LNCAP (cell line): ENCODE measurements at regions not wholly inside any gene's neighbourhood (a gene's known extent, or its start where the extent isn't known, plus 50 kb on each side); places are given as distances from the start of the nearest gene placed in this dataset.

Source experiments
- TF ChIP-seq, protein P1 (sequence below): fragments of 450-650 bp; IDR thresholded peaks from 2 replicates; pipeline ENCODE4 v1.5.1; 2017; ENCODE audit warnings: mild to moderate bottlenecking

DNA sequence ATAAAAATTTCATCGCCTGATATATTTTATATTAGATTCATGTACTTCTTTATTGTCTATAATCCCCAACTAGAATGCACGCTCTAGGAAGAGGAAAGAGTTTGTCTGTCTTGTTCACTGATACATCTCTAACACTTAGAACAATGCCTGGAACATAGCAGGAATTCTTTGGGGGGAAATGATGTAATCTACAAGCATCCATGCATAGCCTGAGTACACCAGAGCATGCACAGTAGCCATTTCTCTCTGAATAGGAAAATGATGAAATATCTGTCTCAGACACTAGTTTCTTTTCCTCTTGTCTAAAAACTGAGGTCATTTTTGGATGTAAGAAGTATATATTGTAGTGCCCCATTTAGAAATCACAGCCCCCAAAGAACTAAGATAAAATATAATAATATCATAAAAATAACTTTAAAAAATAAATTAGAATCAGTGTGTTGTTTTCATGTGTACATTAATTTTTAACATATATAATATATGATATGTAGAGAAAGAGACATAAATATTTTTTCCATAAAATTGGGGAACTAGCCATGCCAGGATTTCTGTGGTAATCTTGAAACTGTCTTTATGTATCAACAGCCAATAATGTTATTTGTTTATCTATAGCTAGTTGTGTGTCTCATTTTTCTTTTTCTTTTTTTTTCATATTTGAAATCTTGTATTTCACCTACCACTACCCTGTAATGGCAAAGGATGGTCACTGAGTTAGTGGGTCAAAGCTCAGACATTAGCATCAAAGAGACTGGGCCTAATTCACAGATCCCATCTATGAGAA is 155.6 kb upstream of the TMCC3 start:
- TF ChIP-seq, protein P1, sequence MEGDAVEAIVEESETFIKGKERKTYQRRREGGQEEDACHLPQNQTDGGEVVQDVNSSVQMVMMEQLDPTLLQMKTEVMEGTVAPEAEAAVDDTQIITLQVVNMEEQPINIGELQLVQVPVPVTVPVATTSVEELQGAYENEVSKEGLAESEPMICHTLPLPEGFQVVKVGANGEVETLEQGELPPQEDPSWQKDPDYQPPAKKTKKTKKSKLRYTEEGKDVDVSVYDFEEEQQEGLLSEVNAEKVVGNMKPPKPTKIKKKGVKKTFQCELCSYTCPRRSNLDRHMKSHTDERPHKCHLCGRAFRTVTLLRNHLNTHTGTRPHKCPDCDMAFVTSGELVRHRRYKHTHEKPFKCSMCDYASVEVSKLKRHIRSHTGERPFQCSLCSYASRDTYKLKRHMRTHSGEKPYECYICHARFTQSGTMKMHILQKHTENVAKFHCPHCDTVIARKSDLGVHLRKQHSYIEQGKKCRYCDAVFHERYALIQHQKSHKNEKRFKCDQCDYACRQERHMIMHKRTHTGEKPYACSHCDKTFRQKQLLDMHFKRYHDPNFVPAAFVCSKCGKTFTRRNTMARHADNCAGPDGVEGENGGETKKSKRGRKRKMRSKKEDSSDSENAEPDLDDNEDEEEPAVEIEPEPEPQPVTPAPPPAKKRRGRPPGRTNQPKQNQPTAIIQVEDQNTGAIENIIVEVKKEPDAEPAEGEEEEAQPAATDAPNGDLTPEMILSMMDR = no peak

DNA sequence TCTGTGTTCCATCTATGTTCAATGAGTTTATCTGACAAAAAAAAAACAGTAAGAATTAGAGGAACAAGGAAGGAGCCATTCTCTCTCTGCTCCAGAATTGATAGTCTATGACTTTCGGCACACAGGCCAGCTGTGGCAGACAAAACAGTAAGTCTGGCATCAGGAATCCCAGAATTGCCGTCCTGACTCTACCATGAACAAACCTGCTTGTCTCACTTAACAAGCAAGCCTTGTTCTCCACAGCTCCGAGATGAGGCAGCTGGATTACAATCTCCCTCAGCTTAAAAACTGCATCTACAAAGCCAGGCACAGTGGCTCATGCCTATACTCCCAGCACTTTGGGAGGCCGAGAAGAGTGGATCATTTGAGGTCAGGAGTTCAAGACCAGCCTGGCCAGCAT is 153.6 kb upstream of the TMCC3 start:
- TF ChIP-seq, protein P1 = no peak

DNA sequence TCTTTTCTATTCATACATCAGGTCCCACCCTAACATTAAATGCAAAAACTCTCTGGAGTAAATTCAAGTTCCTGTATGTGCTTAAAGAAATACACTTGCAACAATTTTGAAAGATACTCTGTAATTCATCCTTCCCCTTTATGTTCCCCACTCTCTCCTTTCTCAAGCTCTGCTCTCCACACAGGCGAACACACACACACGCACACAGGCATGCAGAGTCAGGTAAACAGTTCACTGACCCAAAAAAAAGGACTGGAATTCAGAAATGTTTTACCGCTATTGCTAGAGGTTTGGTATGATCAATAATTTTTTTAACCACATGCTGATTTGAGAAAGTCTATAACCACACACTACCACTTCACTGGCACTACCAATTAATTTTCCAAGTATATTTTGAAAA is 152.4 kb upstream of the TMCC3 start:
- TF ChIP-seq, protein P1 = no peak

DNA sequence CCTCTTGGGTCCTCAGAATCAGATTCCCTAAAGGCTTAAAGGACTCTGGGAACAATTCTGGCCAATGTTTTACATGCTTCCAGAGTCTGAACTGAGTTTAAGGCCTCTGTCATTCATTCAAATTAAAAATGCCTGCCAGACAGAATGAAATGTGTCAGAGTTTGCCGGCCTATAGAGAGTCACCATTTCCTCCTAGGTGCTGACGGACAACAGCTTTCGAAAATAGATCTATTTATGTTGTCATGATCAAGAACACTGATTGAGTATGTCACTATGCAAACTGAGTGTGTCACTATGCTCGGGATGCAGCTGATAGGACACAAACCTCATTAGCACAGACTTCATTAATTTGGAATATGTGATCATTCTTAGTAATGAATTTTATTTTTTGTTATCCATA is 151.4 kb upstream of the TMCC3 start:
- TF ChIP-seq, protein P1 = no peak

DNA sequence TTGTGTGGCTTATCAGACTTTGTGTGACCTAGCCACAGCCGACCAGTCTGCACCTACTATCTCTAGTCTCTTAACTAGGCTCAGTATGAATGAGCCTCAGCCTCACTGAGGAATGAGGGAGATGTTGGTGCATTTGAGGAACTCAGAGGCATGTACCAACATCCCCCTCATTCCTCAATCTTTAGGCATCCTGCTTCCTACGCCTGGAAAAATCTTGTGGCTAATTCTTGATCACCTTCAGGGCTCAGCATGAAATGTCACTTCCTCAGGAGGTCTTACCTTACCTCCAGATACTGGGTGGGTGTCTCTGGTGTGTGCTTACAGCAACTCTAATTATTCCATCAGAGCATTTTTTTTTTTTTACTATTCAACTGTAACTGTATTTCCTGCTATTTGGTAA is 148.8 kb upstream of the TMCC3 start:
- TF ChIP-seq, protein P1 = no peak

DNA sequence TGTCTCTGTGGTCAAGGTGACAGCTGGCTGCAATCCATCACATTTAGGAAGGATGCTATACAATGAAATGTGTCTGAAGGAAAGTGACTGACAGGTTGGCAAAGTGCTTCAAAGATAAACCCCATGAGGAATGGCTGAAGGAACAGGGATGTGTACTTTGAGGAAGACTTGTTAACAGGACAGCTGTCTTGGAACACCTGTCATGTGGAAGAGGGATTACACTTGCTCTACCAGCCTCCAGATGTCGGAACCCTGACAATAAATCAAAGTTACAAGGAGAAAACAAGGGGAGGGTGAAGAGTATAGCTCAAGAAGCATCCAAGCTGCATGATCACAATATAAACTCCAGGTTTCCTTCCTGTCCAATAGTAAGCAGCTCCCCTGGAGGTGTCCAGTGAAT is 147.8 kb upstream of the TMCC3 start:
- TF ChIP-seq, protein P1 = no peak

DNA sequence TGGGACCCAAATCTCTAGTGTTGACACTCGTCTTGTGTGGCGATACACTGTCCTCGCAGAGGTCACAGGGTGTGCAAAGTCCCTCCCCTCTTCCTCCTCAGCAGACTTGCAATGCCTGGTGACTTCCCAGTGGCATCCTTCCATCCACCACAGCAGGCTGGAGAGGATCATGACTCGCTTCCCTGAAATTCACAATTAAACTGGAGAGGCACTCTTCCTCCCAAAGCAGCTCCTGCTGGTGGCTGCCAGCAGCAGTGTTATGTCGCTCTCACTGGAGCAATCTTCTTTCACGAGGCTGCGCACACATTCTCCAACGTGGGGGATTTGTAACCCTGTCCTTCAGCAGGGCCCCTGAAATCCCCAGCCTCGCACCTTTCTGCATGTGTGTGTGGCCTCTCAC is 145.2 kb upstream of the TMCC3 start:
- TF ChIP-seq, protein P1 = no peak

DNA sequence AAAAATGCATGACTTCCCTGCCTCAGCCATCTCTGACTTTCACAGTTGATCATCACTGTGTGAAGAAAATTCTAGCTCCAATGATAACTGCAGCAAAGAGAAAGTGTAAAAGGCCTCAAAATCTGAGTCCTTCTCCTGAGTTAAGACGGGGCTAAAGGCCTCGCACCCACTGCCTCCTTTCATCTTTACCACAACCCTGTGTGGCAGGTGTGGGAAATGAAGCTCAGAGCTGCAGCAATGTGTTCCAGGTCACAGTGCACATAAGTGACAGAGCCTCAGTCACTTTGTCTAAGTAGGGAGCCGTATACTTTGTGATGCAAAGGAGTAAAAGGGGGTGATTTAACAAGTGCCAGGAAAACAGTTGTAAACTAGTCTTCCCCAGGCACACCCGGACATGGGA is 144.7 kb upstream of the TMCC3 start:
- TF ChIP-seq, protein P1 = no peak
